Fibroblast of mammary gland (primary cell): ENCODE measurements at regions not wholly inside any gene's neighbourhood (a gene's known extent, or its start where the extent isn't known, plus 50 kb on each side); places are given as distances from the start of the nearest gene placed in this dataset.

Experiments
- DNase-seq: peaks from one replicate; pipeline ENCODE4 v3.0.0-alpha.2; 2010; ENCODE audit warnings: low read depth
- H3K4me3 ChIP-seq: 2 replicates; pipeline ENCODE4 v1.5.1; 2011; ENCODE audit warnings: low read depth, mild to moderate bottlenecking, low read length, moderate library complexity; ENCODE audit not compliant: control insufficient read depth
- CTCF ChIP-seq: conservative IDR thresholded peaks from 2 replicates; pipeline ENCODE4 v1.5.1; 2011; ENCODE audit warnings: low read depth, low read length, inconsistent platforms; ENCODE audit not compliant: control insufficient read depth, insufficient read depth

- no peak overlapping the region for H3K4me3 ChIP-seq
- no peak for DNase-seq
- no peak for TF ChIP-seq CTCF
Observed at GRCh38 chr7:417973-418601, 101.6 kb downstream of the PDGFA start.

- no peak for DNase-seq
- TF ChIP-seq CTCF: no peak
Observed at GRCh38 chr7:418636-419280, 100.9 kb downstream of the PDGFA start.

GRCh38 chr7:420142-421093 lies 99.2 kb downstream of the PDGFA start:
- H3K4me3 ChIP-seq: no peak overlapping the region
- no peak for DNase-seq
- no peak for TF ChIP-seq CTCF

More at GRCh38 chr7:418636-419280, 100.9 kb downstream of the PDGFA start:
- no peak overlapping the region for H3K4me3 ChIP-seq

GRCh38 chr7:421136-421991 lies 98.3 kb downstream of the PDGFA start:
- no peak overlapping the region for H3K4me3 ChIP-seq
- TF ChIP-seq CTCF: no peak
- no peak for DNase-seq

GRCh38 chr7:422191-422885 lies 97.3 kb downstream of the PDGFA start:
- no peak for DNase-seq

More at GRCh38 chr7:422191-422885, 97.3 kb downstream of the PDGFA start:
- no peak overlapping the region for H3K4me3 ChIP-seq
- no peak for TF ChIP-seq CTCF
